GM19455 (cell line): ENCODE measurements at regions not wholly inside any gene's neighbourhood (a gene's known extent, or its start where the extent isn't known, plus 50 kb on each side); places are given as distances from the start of the nearest gene placed in this dataset.
"Not testable (repeated sequence)": the region's sequence is repeated elsewhere in the genome, so short reads cannot be mapped to it uniquely, and the experiment has no call there.

Experiments used
- ATAC-seq: cut with Tn5 transposase; IDR thresholded peaks from one replicate; pipeline ENCODE4 v1.9.1; 2021; ENCODE audit not compliant: unreplicated experiment

DNA sequence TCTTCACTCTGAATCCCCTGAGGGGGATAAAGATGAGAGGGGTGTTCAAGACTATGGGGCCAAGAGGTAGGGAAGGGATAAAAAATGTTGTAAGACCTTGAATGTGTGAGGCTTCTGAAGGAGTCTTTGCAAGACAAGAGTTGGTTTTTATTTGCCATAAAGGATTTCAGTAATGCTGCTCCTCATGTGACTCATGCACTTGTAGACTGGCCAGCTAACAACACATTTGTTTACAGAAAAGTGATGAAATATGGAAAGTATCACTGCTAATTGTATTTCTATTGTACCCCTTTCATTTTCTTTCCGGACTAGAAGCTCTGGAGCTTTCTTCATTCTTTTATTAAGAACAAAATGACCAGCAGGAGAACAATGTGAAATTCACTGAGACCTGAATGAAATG, 782.1 kb downstream of the EPHA4 start:
- ATAC-seq: no peak

GRCh38 chr2:220795705-220796104, 776.4 kb downstream of the EPHA4 start:
- ATAC-seq: no peak

DNA sequence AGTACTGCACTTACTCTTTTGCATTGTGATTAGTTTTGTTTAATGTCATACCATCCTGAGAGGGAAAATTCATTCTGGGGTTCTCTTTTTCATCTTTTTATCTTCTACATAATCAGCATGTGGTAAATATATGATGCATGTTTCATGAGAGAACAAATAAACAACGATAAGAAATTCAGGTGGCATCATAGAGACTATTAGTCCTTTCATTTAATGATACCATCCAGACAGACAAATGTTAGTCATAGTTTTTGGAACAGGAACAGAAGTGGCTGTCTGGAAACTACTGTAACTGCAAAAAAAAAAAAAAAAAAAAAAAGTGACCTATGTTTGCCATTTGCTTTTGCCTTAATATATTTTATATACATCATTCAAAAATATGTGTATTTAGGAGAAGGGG, 761.0 kb downstream of the EPHA4 start:
- no peak for ATAC-seq

DNA sequence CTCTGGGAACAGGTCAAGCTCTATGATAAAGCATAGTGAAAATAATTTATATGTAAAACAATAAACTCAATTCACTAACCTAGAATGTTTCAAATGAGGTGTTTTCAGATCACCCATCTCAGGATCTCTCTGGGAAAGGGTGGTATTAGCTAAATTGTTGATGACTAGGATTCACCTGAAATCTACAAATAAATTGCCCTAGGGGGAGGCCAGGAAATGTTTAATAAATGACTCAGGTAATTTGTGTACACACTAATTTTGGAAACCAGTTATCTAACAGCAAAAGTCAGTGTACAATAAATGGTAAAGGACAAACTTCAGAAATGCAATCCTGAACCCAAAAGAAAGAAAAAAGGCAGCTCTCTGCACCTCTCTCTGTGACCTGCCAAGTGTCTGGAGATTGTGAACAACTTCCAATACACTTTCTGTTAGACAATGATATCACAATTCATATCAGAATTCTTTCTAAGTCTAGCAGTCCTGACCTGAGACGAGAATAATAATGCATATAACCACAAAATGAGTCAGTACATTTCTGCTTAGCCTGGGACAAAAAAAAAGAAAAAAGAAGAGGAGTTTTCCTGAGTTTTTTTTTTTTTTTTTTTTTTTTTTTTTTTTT, 760.0 kb downstream of the EPHA4 start:
- ATAC-seq: no peak

DNA sequence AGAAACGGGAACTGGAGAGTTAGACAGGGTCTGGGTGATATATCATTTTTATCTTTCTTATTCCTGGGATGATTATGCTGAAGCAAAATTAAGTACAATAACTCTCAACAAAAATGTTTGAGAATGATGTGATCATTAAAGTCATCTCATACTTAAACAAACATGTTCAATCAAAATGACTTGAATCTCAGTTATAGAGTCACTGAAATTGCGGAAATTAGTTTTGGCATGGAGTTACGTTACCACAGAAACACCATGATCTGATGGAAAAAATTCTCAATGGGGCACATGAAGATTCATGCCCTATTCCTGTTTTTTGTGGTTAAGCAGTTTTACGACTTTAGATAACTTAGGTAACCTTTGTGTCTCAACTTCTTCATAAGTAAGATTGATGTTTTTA, 757.7 kb downstream of the EPHA4 start:
- no peak for ATAC-seq

- ATAC-seq: no peak
Measured at GRCh38 chr2:220815698-220816097, 756.4 kb downstream of the EPHA4 start.

- no peak for ATAC-seq
Measured at GRCh38 chr2:220821683-220822082, 750.4 kb downstream of the EPHA4 start.

- not testable (repeated sequence) for ATAC-seq
Measured at GRCh38 chr2:220823590-220823989, 748.5 kb downstream of the EPHA4 start.

DNA sequence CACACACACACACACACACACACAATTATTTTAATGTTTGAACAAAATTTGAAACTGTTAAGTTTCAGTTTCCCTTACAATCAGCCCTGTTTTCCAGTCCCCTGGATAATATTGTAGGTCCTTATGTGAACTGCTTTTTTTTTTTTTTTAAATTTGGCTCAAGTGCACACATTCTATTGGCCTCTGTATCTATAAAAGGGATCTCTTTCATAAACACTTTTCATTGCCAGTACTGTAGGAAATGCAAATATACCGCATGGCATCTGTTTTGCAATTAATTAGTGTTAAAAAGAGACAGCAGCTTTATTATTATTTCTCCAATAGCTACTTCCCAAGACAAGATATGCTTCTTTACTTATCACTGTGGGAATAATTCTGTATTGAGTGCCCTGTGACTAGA, 738.7 kb downstream of the EPHA4 start:
- no peak for ATAC-seq

DNA sequence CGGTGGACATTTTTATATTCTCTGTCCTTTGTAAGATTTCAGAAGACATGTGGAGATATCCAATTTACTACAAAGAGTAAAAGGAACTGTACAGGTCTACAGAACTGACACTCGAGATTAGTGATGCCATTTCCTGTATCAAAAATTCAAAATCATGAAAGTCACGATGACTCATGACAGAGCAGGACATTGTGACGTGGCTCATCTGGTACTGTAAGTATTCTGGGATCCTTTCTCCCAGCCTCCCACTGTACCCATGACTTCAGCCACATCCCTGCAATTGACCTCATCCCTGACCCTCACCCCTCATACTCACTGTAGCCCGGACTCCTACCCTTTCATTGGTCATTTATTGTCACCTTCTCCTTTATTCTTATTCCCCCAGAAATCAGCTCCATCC, 736.5 kb downstream of the EPHA4 start:
- no peak for ATAC-seq

GRCh38 chr2:220837226-220837625, 734.9 kb downstream of the EPHA4 start:
- ATAC-seq: no peak

DNA sequence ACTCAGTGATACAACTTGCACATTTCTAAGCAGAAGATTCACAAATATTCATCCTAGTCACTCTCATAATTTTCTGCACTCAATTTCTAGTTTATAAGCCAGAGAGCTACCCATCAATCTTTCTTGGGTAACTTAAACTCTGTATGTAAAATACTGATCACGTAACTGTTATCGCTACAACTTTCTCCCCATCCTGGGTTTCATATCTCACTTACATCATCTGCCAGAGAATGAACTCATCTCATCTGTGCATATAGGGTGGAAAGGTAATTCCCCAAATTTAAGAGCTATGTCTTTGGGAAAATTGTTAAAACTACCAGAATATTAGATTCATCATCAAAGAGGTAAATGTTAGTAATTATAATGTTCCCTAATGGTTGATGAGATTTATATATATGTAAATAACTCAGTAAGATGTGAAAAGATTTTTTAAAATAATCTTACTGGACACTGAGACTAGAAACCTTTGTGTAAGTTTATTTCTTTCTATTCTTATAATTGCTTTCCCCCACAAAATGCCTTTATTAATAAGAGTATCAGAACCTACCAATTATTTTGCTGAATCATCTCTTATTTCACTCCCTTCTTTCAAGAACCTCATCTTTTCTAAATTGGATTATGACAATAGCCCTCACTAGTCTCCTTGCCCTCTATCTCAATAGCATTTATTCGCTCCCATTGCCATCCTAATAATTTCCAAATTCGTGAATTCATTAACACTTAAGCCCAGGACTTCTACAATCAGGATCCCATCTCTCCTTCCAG, 729.0 kb downstream of the EPHA4 start:
- no peak for ATAC-seq

DNA sequence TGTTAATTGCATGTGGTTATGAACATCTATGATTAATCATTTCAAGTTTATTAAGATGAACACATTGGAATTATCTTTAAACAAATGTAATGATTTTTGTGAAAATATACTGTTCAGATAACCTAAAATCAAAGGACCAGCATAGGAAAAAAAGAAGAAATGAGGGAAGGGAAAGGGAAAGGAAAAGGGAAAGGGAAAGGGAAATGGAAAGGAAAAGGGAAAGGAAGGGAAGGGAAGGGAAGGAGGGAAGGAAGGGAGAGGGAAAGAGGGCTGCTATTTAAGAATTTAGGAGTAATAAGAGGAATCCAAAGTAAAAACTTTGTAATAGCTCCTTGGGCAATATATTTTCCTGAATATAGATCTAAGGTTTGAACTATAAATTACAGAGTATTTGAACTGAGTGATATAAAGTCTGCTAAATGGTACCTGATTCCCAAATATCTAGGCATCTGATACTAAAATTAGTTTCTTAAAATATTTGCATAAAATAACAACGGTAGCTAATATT, 726.3 kb downstream of the EPHA4 start:
- ATAC-seq: no peak

DNA sequence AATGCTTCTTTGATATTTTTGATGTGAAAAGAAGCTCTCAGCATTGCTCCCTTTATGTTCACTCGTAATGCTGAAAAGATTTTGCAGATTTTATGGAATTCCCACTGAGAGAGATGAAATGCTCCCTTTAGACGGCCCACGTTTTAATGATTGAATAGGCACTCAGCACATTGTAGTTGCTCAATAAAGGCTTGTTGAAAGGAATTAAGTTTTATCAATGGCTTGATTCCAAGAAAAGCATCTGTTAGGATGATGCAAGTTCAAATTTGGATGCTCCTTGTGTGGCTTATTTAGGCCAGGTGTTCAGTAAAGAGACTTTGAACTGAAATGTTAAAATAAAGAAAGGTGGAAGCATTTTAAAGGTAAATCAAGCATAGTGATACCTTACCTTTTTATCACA, 725.1 kb downstream of the EPHA4 start:
- ATAC-seq: no peak

- ATAC-seq: no peak
Measured at GRCh38 chr2:220847589-220847988, 724.5 kb downstream of the EPHA4 start.

DNA sequence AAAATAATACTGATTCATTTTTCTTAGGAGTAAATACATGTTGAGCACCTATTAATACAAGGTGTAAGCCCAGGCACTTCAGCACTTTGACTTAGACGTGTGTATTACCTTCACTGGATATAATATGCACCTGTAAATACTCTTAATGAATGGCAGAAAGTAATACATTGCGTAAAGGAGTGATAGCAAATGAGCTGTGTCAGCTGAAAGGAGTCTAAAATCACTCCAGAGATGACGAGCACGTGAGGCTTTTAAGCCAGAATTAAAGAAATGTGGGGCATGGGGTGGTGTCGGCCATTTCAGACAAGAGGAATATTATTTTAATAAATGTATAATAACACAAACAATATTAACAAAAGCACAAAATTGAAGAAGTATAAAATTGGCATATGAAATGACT, 722.7 kb downstream of the EPHA4 start:
- no peak for ATAC-seq

DNA sequence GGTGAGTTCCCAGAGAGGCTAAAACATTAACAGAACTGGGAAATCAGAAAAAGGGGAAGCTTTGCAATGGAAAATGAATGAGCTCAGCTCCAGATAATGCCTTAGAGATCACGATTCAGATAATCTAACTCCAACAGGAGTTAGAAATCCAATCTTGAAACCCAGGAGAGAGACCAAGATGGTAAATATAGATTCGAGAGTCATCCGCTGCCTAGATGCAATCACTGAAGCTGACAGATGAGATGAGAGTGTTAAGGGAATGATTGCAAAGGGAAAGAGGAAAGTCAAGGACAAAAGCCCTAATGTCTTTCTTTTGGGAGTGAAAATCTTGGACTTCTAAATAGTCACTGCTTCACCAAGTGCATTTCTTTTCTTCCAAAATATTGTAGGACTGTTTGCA, 722.0 kb downstream of the EPHA4 start:
- no peak for ATAC-seq

GRCh38 chr2:220855296-220855695, 716.8 kb downstream of the EPHA4 start:
- ATAC-seq: no peak

- no peak for ATAC-seq
Measured at GRCh38 chr2:220856486-220856885, 715.6 kb downstream of the EPHA4 start.

DNA sequence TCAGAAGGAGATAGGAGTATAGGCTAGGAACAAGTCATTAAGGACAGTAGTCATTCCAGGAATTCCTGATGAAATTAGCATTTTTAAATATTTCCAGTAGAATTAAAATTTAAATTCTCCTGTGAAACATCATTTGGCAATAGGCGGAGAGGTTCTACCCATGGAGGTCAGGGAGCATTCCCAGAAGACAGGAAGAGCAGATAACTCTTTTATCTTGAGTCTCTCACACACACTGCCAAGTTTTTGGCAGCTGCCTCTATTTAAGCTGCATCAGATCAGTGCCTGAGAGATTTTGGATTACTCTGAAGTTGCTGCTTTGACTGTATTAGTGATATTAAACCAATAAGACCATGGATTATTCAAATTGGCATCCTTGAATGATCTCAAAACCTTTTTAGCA, 714.7 kb downstream of the EPHA4 start:
- ATAC-seq: no peak

DNA sequence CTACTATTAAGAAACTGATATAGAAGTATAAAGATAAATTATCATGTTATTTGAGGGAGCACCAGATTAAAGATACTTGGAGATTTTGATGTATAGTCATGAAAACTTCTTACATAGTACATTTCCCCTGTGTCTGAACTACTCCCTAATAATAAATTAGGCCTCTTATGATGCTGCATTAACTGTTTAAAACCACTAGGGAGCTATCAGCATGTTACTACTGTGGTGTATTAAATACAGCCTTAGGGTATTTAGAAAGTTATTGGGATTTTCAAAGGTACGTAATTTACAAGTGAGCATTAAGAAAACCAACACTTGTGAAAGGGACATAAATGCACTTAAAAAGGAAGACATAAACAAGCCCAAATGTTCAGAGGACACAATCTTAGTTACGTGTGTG, 714.0 kb downstream of the EPHA4 start:
- ATAC-seq: no peak

- no peak for ATAC-seq
Measured at GRCh38 chr2:220871909-220872308, 700.2 kb downstream of the EPHA4 start.
